K562 (cell line): ENCODE measurements at regions not wholly inside any gene's neighbourhood (a gene's known extent, or its start where the extent isn't known, plus 50 kb on each side); places are given as distances from the start of the nearest gene placed in this dataset.

Experiments
- CHCHD3 ChIP-seq: fragments of 250-450 bp; sonication (Bioruptor Pico); IDR thresholded peaks from 2 replicates; pipeline ENCODE4 v2.1.2; 2022; ENCODE audit warnings: mild to moderate bottlenecking
- CREM ChIP-seq: IDR thresholded peaks from 2 replicates; pipeline ENCODE4 v1.6.1; 2014; ENCODE audit warnings: antibody characterized with exemption, low read depth
- HDAC3 ChIP-seq: fragments of 450-650 bp; IDR thresholded peaks from 2 replicates; pipeline ENCODE4 v1.6.1; 2018; ENCODE audit warnings: borderline replicate concordance, mild to moderate bottlenecking, moderate library complexity; ENCODE audit not compliant: partially characterized antibody
- HDGF ChIP-seq: fragments of 450-650 bp; IDR thresholded peaks from 2 replicates; pipeline ENCODE4 v1.6.1; 2016
- HMGN3 ChIP-seq: IDR thresholded peaks from 2 replicates; pipeline ENCODE4 v1.6.1; 2011; ENCODE audit warnings: borderline replicate concordance, low read depth, mild to moderate bottlenecking, mixed read lengths, low read length; ENCODE audit not compliant: insufficient read length; ENCODE audit errors: extremely low read depth
- KAT7 ChIP-seq: sonication (generic); formaldehyde crosslinking; IDR thresholded peaks from 2 replicates; pipeline ENCODE4 v1.8.0; 2022; ENCODE audit warnings: missing genetic modification reagents, mild to moderate bottlenecking, borderline replicate concordance
- KLF1 ChIP-seq: fragments of 450-650 bp; IDR thresholded peaks from 2 replicates; pipeline ENCODE4 v1.6.1; 2016; ENCODE audit warnings: missing genetic modification characterization, missing compliant biosample characterization
- MCM3 ChIP-seq: fragments of 450-650 bp; IDR thresholded peaks from 2 replicates; pipeline ENCODE4 v1.6.1; 2016
- MEIS2 ChIP-seq: fragments of 450-650 bp; IDR thresholded peaks from 2 replicates; pipeline ENCODE4 v1.6.1; 2014; ENCODE audit warnings: mild to moderate bottlenecking; ENCODE audit not compliant: partially characterized antibody
- NONO ChIP-seq, 2 experiments: fragments of 200-400 bp in 1 of 2; fragments of 450-650 bp in 1 of 2; formaldehyde crosslinking in 1 of 2; IDR thresholded peaks; 2 replicates each; pipeline ENCODE4 v1.6.1; 2017; ENCODE audit warnings: low read depth in 2 of 2, mild to moderate bottlenecking in 2 of 2, moderate library complexity in 2 of 2, low read length in 1 of 2
- NRF1 ChIP-seq, 2 experiments: fragments of 450-650 bp; IDR thresholded peaks in 1 of 2; conservative IDR thresholded peaks in 1 of 2; 2 replicates each; pipeline ENCODE4 v1.6.1; 2014; ENCODE audit warnings: mild to moderate bottlenecking in 2 of 2
- ZBTB9 ChIP-seq: fragments of 450-650 bp; formaldehyde crosslinking; IDR thresholded peaks from 2 replicates; pipeline ENCODE4 v1.4.0; 2020; ENCODE audit warnings: mild to moderate bottlenecking, moderate library complexity
- ZFP91 ChIP-seq: sonication (generic); formaldehyde crosslinking; IDR thresholded peaks from 2 replicates; pipeline ENCODE4 v1.8.0; 2022; ENCODE audit warnings: mild to moderate bottlenecking, missing genetic modification reagents
- ZNF318 ChIP-seq, 2 experiments: fragments of 450-650 bp; IDR thresholded peaks; 2 replicates each; pipeline ENCODE4 v1.6.1; 2016; ENCODE audit warnings: mild to moderate bottlenecking in 2 of 2, borderline replicate concordance in 1 of 2, low read depth in 1 of 2, moderate library complexity in 1 of 2
- TF ChIP-seq, protein P1 (sequence below): fragments of 200-400 bp; formaldehyde crosslinking; IDR thresholded peaks from 2 replicates; pipeline ENCODE4 v1.6.1; 2017; ENCODE audit warnings: mild to moderate bottlenecking, low read depth, low read length, moderate library complexity

GRCh38 chr4:79603681-79604080 is 195.7 kb upstream of the GK2 start (continued):
- TF ChIP-seq MCM3 (no peak), NRF1 (conservative IDR thresholded peaks at IDR 0.05 in 1 of 2, IDR thresholded peaks at IDR 0.05 in 1 of 2) (no peak), HMGN3 (no peak), MEIS2 (peak; percentile 86), CREM (0 out of 2 replicates have a peak, but pooled peaks have one; percentile 29), HDAC3 (no peak), ZFP91 (no peak), CHCHD3 (CRISPR knock-in tag) (no peak), ZBTB9 (CRISPR knock-in tag) (no peak), NONO (IDR thresholded peaks at IDR 0.05; ENCODE audit: low read depth in 2 of 2, low read length in 1 of 2) (no peak), KAT7 (no peak), KLF1 (tag) (no peak), ZNF318 (IDR thresholded peaks at IDR 0.05; ENCODE audit: borderline replicate concordance in 1 of 2, low read depth in 1 of 2) (no peak), HDGF (no peak)
- TF ChIP-seq, protein P1, sequence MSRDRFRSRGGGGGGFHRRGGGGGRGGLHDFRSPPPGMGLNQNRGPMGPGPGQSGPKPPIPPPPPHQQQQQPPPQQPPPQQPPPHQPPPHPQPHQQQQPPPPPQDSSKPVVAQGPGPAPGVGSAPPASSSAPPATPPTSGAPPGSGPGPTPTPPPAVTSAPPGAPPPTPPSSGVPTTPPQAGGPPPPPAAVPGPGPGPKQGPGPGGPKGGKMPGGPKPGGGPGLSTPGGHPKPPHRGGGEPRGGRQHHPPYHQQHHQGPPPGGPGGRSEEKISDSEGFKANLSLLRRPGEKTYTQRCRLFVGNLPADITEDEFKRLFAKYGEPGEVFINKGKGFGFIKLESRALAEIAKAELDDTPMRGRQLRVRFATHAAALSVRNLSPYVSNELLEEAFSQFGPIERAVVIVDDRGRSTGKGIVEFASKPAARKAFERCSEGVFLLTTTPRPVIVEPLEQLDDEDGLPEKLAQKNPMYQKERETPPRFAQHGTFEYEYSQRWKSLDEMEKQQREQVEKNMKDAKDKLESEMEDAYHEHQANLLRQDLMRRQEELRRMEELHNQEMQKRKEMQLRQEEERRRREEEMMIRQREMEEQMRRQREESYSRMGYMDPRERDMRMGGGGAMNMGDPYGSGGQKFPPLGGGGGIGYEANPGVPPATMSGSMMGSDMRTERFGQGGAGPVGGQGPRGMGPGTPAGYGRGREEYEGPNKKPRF, result no peak
